Stomach (tissue), 4 donors: ENCODE measurements at regions not wholly inside any gene's neighbourhood (a gene's known extent, or its start where the extent isn't known, plus 50 kb on each side); places are given as distances from the start of the nearest gene placed in this dataset.

ENCODE experiments used
- EP300 ChIP-seq: sonication (generic); formaldehyde crosslinking; IDR thresholded peaks from one replicate; pipeline ENCODE4 v1.6.1; 2017; ENCODE audit warnings: antibody characterized with exemption
- POLR2A ChIP-seq, 4 donors: fragments of 450-650 bp; IDR thresholded peaks; one replicate each; pipeline ENCODE4 v1.6.1; 2016; ENCODE audit warnings: antibody characterized with exemption in 4 of 4, control low read depth in 2 of 4, mild to moderate bottlenecking in 1 of 4, moderate library complexity in 1 of 4
- POLR2AphosphoS5 ChIP-seq, 3 donors: sonication (generic); formaldehyde crosslinking; IDR thresholded peaks; one replicate each; pipeline ENCODE4 v1.6.1; 2016; ENCODE audit warnings: antibody characterized with exemption in 3 of 3
- TF ChIP-seq, protein P1 (sequence below), 7 experiments: fragments of 450-650 bp in 4 of 7; fragments of 200-600 bp in 3 of 7; sonication (generic) in 3 of 7; IDR thresholded peaks; one replicate each; pipeline ENCODE4 v1.5.1; 2016 to 2019; ENCODE audit warnings: antibody characterized with exemption in 7 of 7, control low read depth in 2 of 7, mild to moderate bottlenecking in 1 of 7

DNA sequence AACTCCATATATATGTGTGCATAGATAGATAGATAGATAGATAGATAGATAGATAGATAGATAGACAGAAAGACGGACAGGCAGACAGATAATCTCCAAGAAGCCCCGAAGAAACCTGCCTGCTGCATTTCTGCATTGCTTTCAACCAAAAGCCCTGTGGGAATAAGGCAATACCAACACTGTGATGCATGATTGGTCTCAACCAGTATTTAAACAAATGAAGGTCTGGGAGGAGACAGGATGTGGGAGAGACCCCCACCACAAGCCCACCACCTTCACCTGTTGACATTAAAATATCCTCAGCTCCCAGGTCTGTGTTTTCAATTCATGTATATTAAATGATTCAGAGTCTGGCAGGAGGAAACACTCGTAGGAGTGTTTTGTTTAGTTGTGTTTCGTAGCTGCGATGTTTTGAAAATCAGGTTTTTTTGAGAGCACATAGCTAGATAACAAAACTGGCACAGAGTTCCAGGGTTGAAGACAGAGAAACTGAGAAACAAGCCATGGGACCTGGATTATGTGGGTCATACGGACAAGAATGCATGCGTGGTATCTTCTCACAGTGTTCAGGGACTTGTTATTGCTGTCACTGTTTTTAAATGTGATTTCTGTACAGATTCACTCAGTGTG is 200.7 kb upstream of the AHR start:
- no peak for TF ChIP-seq EP300
- TF ChIP-seq, protein P1, sequence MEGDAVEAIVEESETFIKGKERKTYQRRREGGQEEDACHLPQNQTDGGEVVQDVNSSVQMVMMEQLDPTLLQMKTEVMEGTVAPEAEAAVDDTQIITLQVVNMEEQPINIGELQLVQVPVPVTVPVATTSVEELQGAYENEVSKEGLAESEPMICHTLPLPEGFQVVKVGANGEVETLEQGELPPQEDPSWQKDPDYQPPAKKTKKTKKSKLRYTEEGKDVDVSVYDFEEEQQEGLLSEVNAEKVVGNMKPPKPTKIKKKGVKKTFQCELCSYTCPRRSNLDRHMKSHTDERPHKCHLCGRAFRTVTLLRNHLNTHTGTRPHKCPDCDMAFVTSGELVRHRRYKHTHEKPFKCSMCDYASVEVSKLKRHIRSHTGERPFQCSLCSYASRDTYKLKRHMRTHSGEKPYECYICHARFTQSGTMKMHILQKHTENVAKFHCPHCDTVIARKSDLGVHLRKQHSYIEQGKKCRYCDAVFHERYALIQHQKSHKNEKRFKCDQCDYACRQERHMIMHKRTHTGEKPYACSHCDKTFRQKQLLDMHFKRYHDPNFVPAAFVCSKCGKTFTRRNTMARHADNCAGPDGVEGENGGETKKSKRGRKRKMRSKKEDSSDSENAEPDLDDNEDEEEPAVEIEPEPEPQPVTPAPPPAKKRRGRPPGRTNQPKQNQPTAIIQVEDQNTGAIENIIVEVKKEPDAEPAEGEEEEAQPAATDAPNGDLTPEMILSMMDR (IDR thresholded peaks at IDR 0.05) = no peak
- no peak for TF ChIP-seq POLR2A (IDR thresholded peaks at IDR 0.05)
- no peak for TF ChIP-seq POLR2AphosphoS5 (IDR thresholded peaks at IDR 0.05)
